CD14-positive monocyte (primary cell): ENCODE measurements at regions not wholly inside any gene's neighbourhood (a gene's known extent, or its start where the extent isn't known, plus 50 kb on each side); places are given as distances from the start of the nearest gene placed in this dataset.
"Not testable (repeated sequence)": the region's sequence is repeated elsewhere in the genome, so short reads cannot be mapped to it uniquely, and the experiment has no call there.

ENCODE experiments used
- DNase-seq, 3 donors: peaks; one replicate each; pipeline ENCODE4 v3.0.0-alpha.2; 2011 to 2022
- H2AFZ ChIP-seq: 2 replicates; pipeline ENCODE4 v1.6.0; 2012; ENCODE audit warnings: mild to moderate bottlenecking, low read depth, low read length, inconsistent platforms; ENCODE audit not compliant: insufficient read depth, poor library complexity, severe bottlenecking
- H3K27ac ChIP-seq, 2 donors: 1 replicate in 1 of 2; 2 replicates in 1 of 2; pipeline ENCODE4 v1.5.1; 2012 to 2013; ENCODE audit warnings: low read length in 2 of 2, control low read depth in 1 of 2, inconsistent platforms in 1 of 2, low read depth in 1 of 2, mild to moderate bottlenecking in 1 of 2
- H3K27me3 ChIP-seq, 2 donors: one replicate each; pipeline versions ENCODE4 v1.6.0 to v1.6.1; 2011 to 2013; ENCODE audit warnings: low read length in 2 of 2; ENCODE audit not compliant: control insufficient read depth in 2 of 2, insufficient read depth in 2 of 2
- H3K36me3 ChIP-seq, 2 donors: replicated peaks in 1 of 2; 1 replicate in 1 of 2; 2 replicates in 1 of 2; pipeline versions ENCODE4 v1.5.1 to v1.6.1; 2012 to 2013; ENCODE audit warnings: low read length in 2 of 2, control low read depth in 1 of 2, inconsistent platforms in 1 of 2, mild to moderate bottlenecking in 1 of 2; ENCODE audit not compliant: insufficient read depth in 2 of 2, control insufficient read depth in 1 of 2
- H3K4me1 ChIP-seq, 2 donors: 1 replicate in 1 of 2; 2 replicates in 1 of 2; pipeline versions ENCODE4 v1.5.1 to v1.6.1; 2012 to 2013; ENCODE audit warnings: low read length in 2 of 2, control low read depth in 1 of 2, inconsistent platforms in 1 of 2, mild to moderate bottlenecking in 1 of 2, moderate library complexity in 1 of 2; ENCODE audit not compliant: insufficient read depth in 2 of 2, control insufficient read depth in 1 of 2
- H3K4me2 ChIP-seq: replicated peaks from 2 replicates; pipeline ENCODE3; 2012; ENCODE audit warnings: low read length, moderate library complexity, mild to moderate bottlenecking; ENCODE audit not compliant: poor library complexity, severe bottlenecking; ENCODE audit errors: extremely low read depth
- H3K4me3 ChIP-seq, 3 experiments: fragments of 200-600 bp in 1 of 3; sonication (generic) in 1 of 3; replicated peaks in 1 of 3; 1 replicate in 2 of 3; 2 replicates in 1 of 3; pipeline ENCODE4 v1.5.1; 2011 to 2013; ENCODE audit warnings: low read length in 3 of 3, mild to moderate bottlenecking in 3 of 3, control low read depth in 2 of 3, low read depth in 2 of 3, inconsistent platforms in 1 of 3, moderate library complexity in 1 of 3
- H3K79me2 ChIP-seq: 2 replicates; pipeline ENCODE4 v1.6.0; 2012; ENCODE audit warnings: mild to moderate bottlenecking, control low read depth, inconsistent platforms, low read length, moderate library complexity; ENCODE audit not compliant: insufficient read depth
- H3K9ac ChIP-seq: 2 replicates; pipeline ENCODE4 v1.6.0; 2017; ENCODE audit warnings: low read length, mild to moderate bottlenecking; ENCODE audit not compliant: insufficient read depth, poor library complexity, severe bottlenecking
- H3K9me3 ChIP-seq, 2 donors: replicated peaks in 1 of 2; 1 replicate in 1 of 2; 2 replicates in 1 of 2; pipeline versions ENCODE4 v1.5.1 to v1.6.1; 2012 to 2013; ENCODE audit warnings: low read length in 2 of 2, control low read depth in 1 of 2; ENCODE audit not compliant: control insufficient read depth in 1 of 2, insufficient read depth in 1 of 2
- H4K20me1 ChIP-seq: 2 replicates; pipeline ENCODE4 v1.6.0; 2012; ENCODE audit warnings: mild to moderate bottlenecking, low read length, control low read depth, moderate library complexity; ENCODE audit not compliant: insufficient read depth
- H3K27ac Mint-ChIP-seq, 7 donors: one replicate each; pipeline ENCODE4 v1.8.0; 2020; ENCODE audit warnings: mild to moderate bottlenecking in 7 of 7, mixed read lengths in 7 of 7, moderate library complexity in 6 of 7, inconsistent platforms in 2 of 7
- H3K27me3 Mint-ChIP-seq, 3 donors: one replicate each; pipeline ENCODE4 v1.8.0; 2021 to 2022; ENCODE audit warnings: low read depth in 3 of 3, mild to moderate bottlenecking in 3 of 3, mixed read lengths in 3 of 3, moderate library complexity in 3 of 3, inconsistent platforms in 1 of 3
- H3K36me3 Mint-ChIP-seq, 2 donors: one replicate each; pipeline ENCODE4 v1.8.0; 2020; ENCODE audit warnings: mixed read lengths in 2 of 2, inconsistent platforms in 1 of 2, mild to moderate bottlenecking in 1 of 2
- H3K4me1 Mint-ChIP-seq: one replicate; pipeline ENCODE4 v1.8.0; 2020; ENCODE audit warnings: mild to moderate bottlenecking, mixed read lengths
- H3K4me3 Mint-ChIP-seq, 2 donors: one replicate each; pipeline ENCODE4 v1.8.0; 2020; ENCODE audit warnings: mild to moderate bottlenecking in 2 of 2, mixed read lengths in 2 of 2, moderate library complexity in 1 of 2
- H3K9me3 Mint-ChIP-seq, 7 donors: one replicate each; pipeline ENCODE4 v1.8.0; 2020 to 2022; ENCODE audit warnings: mixed read lengths in 7 of 7, mild to moderate bottlenecking in 6 of 7, moderate library complexity in 6 of 7, inconsistent platforms in 2 of 7
- CTCF ChIP-seq: fragments of 200-600 bp; IDR thresholded peaks from one replicate; pipeline ENCODE4 v1.8.0; 2022; ENCODE audit warnings: antibody characterized with exemption, mild to moderate bottlenecking
- WGBS: methylation state at CpG from one replicate; pipeline ENCODE4 v1.1.5; 2013; ENCODE audit warnings: missing lambda C conversion rate; ENCODE audit not compliant: insufficient coverage; 5-methylcytosine and 5-hydroxymethylcytosine counted together
- intact Hi-C, 2 donors: fragments of 100-400 bp; cut with micrococcal nuclease; formaldehyde crosslinking; loops; one replicate each; pipeline versions ENCODE4 v1.15.0 to v1.15.1; 2023

- H3K4me2 ChIP-seq, H3K27me3 ChIP-seq, H3K4me3 ChIP-seq, H3K79me2 ChIP-seq, H3K27me3 Mint-ChIP-seq, intact Hi-C loops, H3K36me3 ChIP-seq, DNase-seq, H4K20me1 ChIP-seq, H3K27ac Mint-ChIP-seq, H3K9ac ChIP-seq, H2AFZ ChIP-seq, H3K4me1 ChIP-seq, H3K36me3 Mint-ChIP-seq, H3K4me3 Mint-ChIP-seq, H3K4me1 Mint-ChIP-seq, H3K27ac ChIP-seq: not testable (repeated sequence)
- peaks cover 14 to 16% of the 10 kb centered on the region in 2 donors for H3K9me3 ChIP-seq
- WGBS: no CpG with 5 or more reads among the region's 1 CpG
- H3K9me3 Mint-ChIP-seq: peaks cover 0 to 18% (median 13%) of the 10 kb centered on the region in 7 donors
Measured at GRCh38 chr5:42179843-42180242, 243.4 kb upstream of the GHR start.

GRCh38 chr5:42216904-42217303 lies 206.3 kb upstream of the GHR start:
- H3K4me1 Mint-ChIP-seq: no peaks in the 10 kb centered on the region
- no peaks in the 10 kb centered on the region for H3K36me3 ChIP-seq
- H3K4me3 Mint-ChIP-seq: no peak overlapping the region
- no peaks in the 10 kb centered on the region for H3K79me2 ChIP-seq
- no peaks in the 10 kb centered on the region for H4K20me1 ChIP-seq
- DNase-seq: no peak
- H3K4me1 ChIP-seq: no peaks in the 10 kb centered on the region
- no peak overlapping the region for H3K9ac ChIP-seq
- intact Hi-C loops: no loop called here
- H3K9me3 Mint-ChIP-seq: peaks cover 0 to 10% (median 7%) of the 10 kb centered on the region in 7 donors
- H3K4me2 ChIP-seq: no peak overlapping the region
- H3K27ac ChIP-seq: no peak overlapping the region
- H2AFZ ChIP-seq: no peak overlapping the region
- no peaks in the 10 kb centered on the region for H3K27me3 Mint-ChIP-seq
- H3K9me3 ChIP-seq: peaks cover 3 to 16% of the 10 kb centered on the region in 2 donors
- no peak overlapping the region for H3K27ac Mint-ChIP-seq
- no peak overlapping the region for H3K4me3 ChIP-seq
- WGBS: 87% methylated on average over 3 of the region's 4 CpGs
- no peaks in the 10 kb centered on the region for H3K36me3 Mint-ChIP-seq
- H3K27me3 ChIP-seq: no peaks in the 10 kb centered on the region
- no peak for TF ChIP-seq CTCF
